ENCODE measurements at regions not wholly inside any gene's neighbourhood (a gene's known extent, or its start where the extent isn't known, plus 50 kb on each side); places are given as distances from the start of the nearest gene placed in this dataset.

DNA sequence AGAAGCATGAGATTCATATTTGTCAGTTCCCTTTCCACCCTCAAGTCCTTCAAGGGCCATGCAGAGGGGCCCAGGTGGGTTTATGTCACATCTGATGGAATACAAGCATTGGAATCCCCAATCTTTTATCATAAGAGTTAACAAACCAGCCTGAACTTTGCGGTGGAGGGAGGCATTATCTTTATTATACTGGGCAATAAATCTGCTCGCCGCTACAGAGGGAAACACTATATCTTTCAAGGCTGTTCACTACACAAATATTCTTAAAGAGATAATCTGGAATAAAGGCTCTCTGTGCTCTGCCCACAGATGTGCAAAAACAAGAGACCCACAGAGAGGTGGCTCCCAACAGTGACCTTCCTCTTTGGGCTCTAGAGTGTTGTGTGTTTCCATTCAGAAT lies 153.6 kb upstream of the PLEKHA5 start:
- no peak for DNase-seq

DNA sequence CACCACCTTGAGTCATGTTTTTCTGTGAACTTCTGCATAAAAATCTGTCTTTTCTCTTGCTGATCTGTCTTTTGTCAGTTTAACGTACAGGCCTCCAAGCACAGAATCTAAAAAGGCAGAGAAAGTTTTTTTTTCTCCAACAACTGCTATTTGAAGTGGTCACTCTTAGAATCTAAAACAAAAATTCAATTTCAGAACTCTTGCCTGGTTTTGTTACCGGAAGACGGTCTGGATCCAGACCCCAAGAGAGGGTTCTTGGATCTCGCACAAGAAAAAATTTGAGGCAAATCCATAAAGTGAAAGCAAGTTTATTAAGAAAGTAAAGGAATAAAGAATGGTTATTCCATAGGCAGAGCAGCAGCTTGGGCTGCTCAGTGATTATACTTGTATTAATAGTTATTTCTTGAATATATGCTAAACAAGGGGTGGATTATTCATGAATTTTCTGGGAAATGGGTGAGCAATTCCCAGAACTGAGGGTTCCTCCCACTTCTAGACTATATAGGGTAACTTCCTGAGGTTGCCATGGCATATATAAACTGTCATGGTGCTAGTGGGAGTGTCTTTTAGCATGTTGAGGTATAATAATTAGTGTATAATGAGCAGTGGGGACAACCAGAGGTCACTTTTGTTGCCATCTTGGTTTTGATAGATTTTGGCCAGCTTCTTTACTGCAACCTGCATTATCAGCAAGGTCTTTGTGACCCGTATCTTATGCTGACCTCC lies 150.0 kb upstream of the PLEKHA5 start:
- DNase-seq: no peak

DNA sequence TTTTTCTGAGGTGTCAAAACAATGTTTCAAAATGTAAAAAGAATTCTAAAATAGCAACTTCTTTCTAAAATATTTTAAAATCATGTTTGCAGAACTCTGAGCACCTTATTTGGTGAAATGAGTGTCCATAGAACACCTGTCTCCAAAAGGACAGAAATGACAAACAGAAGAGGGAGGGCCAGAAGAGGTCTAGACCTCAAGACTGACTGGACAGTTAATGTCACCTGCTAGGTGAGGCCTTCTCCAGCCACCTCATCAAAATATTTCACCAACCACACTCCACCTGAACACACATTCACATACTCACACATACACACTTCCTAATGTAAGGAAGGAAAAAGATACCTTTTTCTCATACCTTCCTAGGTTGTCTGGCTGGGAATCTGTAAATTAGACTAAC lies 147.8 kb upstream of the PLEKHA5 start:
- no peak for DNase-seq

DNA sequence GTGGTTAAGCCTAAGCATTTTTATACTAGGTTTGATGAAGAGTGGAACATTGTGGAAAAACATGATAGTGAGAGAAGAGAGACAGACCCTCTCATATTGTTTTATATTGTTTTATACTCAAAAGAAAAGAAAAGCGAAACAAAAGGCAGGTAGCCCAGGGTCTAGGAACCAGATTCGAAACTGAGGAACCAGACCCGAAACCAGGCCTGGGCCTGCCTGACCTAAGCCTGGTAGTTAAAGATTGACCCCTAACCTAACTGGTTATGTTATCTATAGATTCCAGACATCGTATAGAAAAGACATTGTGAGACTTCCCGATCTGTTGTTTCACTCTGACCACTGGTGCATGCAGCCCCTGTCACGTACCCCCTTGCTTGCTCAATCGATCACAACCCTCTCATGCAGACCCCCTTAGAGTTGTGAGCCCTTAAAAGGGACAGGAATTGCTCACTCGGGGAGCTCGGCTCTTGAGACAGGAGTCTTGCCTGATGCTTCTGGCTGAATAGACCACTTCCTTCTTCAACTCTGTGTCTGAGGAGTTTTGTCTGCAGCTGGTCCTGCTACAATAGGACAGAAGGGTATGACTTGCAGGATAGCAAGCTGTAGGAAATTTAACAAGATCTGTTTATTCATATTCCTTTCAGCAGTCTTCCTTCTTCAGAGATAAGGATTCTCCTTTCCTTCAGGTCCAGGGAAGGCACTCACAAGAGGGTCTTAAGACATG lies 147.1 kb upstream of the PLEKHA5 start:
- no peak for DNase-seq

DNA sequence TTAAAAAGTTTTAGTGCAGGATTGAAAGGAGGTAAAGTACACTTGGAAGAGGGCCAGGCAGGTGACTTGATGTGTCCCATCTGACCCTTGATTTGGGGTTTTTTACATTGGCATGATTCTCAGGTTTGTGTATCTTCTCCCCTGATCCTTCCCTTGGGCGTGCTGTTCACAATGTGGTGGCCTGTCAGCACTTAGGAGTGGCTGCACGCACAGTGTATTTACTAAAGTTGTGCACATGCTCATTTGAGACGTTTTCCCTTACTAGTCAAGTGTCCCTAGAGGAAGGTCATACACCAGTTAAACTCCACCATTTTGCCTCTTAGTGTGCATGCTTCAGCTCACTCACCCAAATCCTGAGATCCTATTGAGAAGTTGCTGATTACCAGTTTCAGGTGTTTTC lies 145.7 kb upstream of the PLEKHA5 start:
- DNase-seq: no peak

DNA sequence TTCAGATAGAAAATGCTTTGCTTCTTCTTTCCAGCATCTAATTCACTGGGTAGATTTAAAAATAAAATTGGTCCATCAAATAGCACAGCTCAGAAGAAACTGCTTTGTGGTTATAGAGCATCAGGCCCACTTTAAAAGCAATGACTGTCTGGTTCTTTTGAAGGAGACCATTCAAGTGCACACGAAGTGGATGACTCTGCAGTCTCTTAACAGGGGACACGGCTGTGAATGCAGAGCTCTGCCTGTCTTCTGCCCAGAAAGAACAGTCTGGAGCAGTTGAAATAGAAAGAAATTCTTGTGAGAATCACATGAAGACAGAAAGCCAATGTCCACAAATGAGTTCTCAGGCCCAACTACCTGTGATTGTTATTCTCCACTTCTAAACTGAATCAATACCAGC lies 138.7 kb upstream of the PLEKHA5 start:
- DNase-seq: no peak

DNA sequence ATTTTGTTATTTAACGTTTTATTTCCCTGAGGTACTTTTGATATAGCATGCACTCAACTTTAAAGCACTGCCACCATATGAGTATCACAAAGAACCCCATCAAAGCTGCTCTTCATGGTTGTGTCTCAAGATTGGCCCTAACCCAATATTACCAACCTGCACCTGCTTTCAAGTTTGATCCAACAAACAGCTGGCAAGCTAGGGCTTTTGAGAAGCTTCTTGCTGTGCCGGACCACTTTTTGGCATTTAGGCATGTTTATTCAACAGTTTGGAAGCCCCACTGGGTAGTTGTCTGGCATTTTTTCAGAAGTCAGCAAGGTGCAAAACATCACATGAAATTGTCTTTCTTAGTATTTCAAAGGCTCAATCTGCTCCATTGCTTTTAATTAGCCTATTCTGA lies 137.2 kb upstream of the PLEKHA5 start:
- peak; percentile 21 for DNase-seq

DNA sequence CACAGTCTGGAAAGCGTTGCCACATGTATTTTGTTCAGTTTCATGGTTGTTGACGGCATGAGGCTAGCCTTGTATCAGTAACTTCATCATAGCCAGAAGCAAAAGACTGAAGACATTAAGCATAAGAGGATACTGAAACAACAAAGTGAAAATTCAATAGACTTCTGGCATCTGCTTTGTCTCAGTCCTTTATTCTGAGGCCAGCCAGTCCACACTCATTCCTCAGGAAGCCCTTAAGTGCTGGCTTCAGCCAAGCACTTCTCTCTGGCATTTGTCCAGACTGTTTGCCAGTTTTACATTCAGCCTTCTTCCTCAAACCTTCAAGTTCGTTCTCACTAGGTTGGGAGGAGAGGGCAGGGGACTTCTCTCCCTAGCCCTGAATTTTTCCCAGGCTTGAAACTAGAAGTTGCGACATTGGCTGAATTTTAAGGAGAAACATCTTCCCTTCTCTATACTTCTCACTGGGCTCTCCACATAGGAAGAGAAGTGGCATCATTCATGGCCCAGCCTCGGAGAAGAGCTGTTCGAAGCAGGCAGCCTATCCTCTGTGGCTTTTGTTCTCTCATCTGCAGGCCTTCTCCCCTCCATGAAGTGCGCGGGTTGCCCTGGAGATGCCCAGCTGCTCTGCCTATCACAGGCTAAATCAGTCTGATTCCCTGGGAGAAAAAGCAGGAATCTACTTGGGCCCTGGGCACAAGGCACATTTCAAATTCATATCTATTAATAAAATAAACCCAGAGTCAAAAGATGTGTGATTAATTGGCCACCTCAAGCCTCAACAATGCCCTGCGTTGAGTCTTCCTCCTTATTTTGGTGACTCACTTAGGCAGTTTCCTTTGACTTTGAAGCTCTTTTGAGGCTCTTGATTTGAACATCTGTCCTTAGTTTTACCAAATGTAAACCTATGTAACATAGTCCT lies 130.9 kb upstream of the PLEKHA5 start:
- DNase-seq: peak; percentile 6

DNA sequence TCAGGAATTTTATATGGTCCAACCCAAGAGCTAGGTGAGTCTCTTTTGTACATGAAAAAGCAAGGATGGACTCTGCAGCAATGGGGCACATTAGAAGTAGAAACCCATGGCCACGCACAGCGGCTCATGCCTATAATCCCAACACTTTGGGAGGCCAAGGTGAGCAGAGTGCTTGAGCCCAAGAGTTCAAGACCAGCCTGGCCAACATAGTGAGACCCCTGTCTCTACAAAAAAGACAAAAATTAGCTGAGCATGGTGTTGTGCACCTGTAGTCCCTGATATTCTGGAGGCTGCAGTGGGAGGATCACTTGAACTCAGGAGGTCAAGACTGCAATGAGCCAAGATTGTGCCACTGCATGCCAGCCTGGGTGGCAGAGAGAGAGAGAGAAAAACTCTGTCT lies 128.7 kb upstream of the PLEKHA5 start:
- no peak for DNase-seq

DNA sequence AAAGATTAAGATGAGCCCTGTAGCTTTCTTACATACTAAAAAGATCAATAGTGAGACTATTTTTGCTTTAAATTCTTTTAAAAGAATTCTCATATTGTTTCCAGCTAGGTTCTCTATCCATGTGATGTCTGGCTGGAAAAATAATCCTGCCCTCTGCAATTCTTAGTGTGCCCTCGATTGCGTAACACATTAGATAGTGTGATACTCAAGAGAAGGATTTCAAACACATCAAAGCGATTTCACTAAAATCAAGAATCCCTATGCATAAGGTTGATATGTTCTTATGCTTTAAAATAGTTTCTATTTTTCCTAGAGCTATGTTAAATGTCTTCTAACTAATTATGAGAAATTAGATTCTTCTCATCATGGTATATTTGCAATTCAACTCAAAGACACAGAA lies 127.3 kb upstream of the PLEKHA5 start:
- DNase-seq: no peak

DNA sequence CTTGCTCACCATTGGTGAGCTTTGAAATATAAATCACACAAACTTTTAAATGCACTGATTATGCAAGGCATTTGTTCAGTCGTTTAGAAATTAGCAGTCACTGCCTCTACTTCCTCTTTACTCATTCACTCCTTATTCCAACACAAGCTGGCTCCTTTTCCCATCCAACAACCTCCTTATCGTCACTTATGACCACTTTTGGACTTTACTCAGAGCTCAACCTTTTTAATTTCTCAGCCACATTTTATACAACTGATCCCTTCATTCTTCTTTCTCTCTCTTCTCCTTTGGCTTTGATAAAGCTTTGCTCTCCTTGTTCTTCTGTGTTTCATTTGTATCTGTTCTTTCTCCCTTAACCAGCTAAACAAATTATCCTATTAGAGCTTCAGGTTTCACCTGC lies 126.4 kb upstream of the PLEKHA5 start:
- DNase-seq: no peak

DNA sequence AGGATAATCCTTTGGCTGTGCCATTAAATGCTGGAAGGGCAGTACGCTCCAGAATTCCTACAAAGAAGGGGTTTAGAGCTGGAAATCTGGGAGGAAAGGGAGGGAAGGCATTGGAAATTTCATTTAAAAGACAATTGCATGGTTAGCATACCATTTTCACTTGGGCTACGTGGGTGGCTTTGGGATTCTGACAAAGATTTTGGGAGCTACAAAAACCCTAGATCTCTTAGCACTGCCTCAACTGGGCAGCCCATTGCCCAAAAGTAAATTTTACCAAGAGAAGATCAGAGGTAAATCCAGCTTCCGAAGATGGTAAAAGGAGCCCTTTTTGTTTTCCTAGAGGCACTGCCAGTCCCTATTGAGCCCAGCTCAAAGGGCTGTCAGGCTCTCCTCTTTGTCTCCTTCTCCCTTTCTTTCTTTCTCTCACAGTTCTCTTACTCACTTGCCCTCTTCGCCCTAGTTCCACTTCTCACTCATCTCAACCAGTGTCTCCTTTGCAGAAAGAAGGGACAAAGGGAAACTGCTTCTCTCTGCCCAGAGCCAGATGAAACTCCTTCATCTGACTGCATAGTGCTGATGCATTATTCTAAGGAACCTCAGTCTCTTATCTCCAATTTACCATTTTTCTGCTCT lies 125.4 kb upstream of the PLEKHA5 start:
- DNase-seq: no peak

DNA sequence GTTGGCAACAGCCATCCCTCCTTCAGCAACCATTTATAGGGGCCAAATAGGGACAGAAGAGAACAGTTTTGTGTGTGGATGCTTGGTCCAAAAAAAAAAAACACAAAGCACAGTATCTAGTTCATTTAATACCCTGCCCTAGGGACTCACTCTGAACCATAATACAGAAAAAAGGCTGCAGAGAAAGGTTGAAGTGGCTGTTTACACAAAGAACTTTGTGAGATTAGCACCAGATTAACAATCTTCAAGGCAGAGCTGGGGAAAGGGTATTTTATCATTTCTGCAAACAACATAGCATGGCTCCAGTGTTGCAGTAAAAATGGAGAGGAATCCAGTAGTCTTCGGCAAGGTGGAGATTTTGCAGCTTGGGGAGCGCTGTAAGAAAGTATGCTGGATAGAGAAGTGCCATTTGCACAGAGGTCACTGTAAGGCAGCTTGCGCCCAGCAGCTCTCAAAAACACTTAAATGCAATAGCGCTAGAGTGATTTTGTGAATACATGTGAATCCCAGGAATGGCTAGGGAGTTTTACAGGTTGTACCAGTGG lies 124.2 kb upstream of the PLEKHA5 start:
- DNase-seq: no peak

DNA sequence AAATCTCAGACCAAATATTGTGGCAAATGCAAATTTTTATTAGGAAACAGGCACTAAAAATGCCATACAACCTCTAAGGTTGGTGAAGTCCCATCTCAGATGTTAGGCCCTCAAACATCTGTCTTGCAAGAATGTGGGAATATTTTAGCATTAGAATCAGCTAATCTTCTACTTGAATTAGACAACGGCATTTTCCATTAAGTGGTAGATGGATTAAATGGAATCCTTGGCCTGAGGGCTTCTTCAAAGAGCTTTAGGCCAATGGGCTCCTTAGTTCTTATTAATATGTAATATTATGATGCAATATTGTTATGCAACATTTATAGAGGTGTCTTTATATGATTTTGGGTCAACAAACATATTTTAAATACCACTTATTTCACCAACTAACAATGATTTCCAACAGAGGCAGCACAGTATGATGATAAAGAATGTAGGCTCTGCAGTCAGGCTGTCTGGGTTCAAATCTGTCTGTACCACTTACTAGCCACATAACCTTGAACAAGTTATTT lies 122.9 kb upstream of the PLEKHA5 start:
- DNase-seq: no peak

DNA sequence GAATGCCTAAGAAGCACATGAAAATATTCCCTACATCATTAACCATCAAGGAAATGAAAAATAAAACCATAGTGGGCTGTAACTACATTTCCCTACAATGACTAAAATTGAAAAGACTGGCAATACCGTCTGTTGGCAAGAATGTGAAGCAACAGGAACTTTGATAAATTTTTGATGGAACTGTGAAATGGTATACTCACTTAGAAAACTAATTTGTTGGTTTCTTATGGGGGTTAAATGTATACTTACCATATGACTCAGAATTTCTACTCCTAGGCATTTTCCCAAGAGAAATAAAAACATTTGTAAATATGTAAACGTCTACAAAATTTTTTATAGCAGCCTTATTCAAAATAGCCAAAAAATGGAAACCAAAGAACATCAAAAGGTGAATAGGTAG lies 121.4 kb upstream of the PLEKHA5 start:
- DNase-seq: no peak

DNA sequence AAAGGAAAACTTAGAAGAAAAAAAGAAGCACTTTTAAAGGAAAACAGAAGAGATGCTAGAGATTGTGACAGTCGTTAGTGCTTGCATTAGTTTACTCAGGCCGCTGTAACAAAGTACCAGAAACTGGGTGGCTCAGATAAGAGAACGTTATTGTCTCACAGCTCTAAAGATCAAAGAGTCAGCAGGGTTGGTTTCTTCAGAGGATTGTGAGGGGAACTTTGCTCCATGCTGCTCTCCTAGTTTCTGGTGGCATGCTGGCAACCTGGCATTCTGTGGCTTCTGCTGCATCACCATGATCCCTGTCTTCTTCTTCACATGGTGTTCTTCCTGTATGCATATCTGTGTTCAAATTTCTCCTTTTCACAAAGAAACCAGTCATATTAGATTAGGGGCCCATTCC lies 119.4 kb upstream of the PLEKHA5 start:
- DNase-seq: no peak

DNA sequence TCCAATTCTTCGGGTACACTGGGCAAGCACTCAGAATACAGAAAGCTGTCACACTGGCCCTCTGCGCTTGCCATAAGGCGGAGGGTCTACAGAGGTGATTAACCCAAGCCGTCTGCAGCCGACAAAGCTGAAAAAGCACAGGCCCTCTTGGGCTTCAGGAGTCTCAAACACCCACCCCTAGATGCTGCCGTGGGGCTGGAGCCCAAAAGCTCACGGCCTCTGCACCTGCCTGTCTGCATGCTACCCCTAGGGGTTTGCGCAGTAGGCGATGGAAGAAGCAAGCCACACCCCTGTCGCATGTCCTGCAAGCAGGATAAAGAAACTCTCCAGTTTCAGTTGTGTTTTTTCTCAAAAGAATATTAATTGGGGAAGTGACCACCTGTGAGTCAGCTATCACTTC lies 118.8 kb upstream of the PLEKHA5 start:
- DNase-seq: no peak

DNA sequence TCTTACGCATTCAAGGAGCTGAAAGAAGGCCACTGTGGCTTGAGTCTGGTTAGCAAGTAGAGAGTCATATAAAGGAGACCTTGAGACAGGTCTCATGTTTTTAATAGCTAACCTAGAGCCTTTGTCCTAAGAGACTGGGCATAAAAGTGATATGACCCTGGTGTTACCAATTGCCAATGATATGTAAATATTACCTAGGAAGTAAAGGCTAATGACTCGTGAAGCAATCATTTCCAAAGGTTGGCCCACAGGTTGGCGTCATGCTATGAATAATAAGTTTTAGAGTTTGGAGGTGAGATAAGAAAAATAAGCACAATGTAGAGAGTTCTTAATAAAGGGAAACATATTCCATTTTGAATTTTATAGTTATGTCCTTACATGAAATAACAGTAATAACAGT lies 116.6 kb upstream of the PLEKHA5 start:
- DNase-seq: no peak

DNA sequence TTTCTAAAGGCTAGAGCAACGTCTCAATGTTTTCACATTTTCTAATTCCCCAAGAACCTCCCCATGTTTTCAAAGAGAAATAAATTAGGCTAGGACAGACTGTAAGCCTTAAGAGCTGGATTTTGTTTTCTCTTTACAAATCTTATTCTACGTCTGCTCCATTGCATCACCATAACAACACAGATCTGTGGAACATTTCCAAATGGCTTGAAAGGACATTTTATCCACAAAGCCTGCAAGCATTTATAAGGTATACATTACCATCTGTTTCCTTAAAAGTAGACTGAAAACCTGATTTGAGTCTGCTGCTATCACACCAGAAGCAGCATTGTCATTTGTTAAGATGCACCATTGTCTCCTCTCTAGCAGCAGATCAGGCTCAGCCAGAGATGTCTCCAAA lies 115.3 kb upstream of the PLEKHA5 start:
- DNase-seq: no peak

DNA sequence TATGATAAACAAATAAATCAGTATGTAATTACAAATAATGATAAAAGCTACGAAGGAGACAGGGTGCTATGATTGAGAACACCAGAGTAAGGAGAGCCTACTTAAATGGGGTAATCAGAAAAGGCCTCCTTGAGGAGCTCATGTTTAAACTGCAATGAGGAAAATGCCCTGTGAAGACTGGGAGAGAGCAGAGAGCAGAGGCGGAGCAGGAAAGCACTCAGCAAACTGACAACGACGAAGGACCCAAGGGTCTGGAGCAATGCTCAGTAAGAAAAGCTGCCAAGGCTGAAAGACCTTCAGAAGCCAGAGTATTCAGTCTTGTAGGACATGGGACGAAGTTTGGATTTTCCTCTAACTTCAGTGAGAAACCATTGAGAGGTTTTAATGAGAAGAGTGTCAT lies 114.2 kb upstream of the PLEKHA5 start:
- no peak for DNase-seq

DNA sequence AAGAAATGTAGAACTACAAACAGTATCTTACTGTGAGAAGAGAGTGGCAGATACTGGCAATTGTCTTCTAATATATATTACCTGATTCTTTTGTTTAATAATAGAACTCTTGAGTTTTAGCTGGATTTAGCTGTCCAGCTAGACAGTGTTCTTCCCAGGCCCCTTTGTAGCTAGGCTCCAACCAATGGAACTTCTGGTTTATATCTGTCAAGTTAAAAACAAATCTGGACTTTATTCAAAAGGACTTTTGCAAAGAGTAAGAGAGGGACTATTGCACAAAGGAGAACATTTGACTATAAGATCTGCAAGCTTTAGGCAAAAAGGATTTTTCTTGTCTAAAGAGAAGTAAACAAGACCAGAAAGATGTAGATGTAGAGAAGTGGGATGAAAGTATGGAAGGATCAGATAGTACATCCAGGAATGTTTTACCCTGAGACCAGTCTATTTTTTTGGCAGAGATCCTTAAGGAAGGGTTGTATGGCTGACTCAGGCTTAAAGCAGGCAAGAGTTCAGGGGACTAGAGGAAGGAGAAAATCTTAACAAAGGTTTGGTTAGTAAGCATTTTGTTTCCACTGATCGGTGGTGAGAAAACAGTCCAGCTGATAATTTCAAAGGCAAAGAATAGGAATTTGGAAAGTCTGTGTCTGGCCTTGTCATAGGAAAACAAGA lies 111.1 kb upstream of the PLEKHA5 start:
- DNase-seq: no peak

DNA sequence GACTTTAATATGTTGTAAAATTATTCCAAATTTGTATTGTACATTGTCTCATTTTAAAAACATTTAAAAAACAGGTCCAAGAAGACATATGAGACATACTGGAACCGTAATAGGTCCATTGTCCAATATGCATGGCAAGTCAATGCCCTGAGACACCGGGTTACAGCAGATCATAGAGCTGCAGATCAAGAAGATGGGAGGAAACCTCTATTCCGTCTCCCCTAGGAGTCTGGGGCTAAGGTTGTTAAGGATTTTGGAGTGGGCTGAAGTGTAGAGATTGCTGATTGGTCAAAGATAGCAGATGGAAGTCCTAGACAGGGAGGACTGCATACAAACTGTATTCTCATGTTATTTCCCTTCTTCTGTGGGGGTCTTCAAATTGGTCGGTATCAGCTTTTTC lies 108.3 kb upstream of the PLEKHA5 start:
- DNase-seq: no peak

Data from NCI-H2029 (cell line).